ENCODE measurements at regions not wholly inside any gene's neighbourhood (a gene's known extent, or its start where the extent isn't known, plus 50 kb on each side); places are given as distances from the start of the nearest gene placed in this dataset.

DNA sequence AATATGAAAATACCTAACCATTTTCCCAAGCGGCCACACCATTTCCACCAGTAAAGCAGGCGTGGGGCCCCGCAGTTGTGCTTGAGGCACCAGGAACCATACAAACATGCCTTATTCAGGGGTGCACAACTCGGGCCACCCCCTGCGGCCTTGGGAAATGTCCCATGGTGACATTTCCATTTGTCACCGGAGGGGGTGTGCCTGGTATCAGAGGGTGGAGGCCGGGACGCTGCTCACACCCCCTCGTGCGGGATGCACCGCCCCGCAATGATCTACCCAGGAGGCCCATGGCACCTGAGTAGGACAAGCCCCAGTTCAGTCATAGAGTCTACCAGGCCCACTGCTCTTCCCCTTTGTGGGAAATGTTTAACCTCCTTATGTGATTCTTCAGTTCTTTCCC is 218.8 kb downstream of the TEX29 start:
- DNase-seq (ENCODE audit: low spot score): no peak

DNA sequence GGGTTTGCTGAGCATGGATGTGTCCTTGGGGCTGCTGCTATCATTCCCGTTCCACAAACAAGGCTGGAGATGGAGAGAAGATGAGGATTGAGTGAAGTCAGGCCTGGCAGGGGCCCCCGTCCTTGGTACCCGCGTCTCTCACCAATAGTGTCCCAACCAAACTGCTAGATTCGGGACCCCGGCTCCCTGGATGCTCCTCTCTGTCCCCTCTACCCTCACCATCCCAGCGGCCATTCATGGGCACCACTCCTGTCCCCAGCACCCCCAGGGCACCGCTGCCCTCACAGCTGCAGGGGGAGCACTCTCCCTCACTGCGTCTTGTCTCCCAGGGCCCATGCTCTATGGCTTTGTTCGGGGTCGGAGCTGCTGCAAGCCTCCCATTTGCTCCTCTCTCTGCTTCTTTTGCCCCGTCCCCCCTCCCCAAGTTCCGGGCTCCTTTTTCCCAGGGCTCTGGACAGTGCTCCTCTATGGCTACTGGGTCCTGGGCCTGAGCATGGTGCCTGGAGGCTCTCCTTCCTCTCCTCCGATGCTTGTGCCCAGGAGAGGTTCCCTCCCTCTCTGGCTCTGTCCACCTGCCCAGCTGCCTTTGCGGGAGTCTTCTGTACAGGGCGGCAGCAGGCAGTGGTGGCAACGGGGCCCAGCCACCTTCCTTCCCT is 219.5 kb downstream of the TEX29 start:
- no peak for DNase-seq (ENCODE audit: low spot score)

DNA sequence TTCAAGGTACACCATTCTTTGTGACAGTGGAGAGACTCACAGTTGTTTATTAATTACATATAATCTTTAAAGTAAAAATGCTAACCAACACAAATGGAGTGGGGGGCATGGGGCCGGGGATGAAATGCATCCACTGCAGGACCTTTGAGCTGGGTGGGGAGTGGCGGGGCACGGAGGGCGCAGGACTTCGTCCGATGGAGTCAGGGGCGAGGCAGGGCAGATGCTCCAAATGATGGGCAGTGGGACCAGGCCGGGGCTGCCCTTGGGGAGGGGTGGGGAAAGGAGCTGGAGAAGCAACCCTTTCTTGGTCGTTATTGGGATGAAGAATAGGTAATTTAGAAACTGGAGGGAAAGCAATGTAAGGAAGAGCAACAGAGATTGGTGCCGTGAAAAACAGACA is 220.0 kb downstream of the TEX29 start:
- DNase-seq (ENCODE audit: low spot score): no peak

DNA sequence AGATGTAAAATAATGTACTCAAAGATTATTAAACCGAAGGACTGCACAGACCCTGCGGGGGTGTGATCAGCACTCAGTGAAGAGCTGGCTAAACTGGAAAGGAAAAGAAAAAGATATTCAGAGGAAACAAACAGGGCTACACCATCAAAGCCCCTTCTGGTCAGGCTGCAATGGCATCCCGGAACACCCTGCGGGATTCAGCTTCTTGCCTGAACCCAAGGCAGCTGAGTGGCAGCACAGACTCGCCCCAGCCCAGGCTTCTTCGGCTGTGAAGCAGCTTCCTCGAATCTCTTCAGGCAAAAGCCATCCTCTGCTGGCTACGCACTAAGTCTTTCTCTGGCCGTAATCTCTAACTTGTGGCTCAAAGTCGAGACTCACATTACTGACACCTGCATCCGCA is 220.9 kb downstream of the TEX29 start:
- peak; percentile 47 for DNase-seq (ENCODE audit: low spot score)

DNA sequence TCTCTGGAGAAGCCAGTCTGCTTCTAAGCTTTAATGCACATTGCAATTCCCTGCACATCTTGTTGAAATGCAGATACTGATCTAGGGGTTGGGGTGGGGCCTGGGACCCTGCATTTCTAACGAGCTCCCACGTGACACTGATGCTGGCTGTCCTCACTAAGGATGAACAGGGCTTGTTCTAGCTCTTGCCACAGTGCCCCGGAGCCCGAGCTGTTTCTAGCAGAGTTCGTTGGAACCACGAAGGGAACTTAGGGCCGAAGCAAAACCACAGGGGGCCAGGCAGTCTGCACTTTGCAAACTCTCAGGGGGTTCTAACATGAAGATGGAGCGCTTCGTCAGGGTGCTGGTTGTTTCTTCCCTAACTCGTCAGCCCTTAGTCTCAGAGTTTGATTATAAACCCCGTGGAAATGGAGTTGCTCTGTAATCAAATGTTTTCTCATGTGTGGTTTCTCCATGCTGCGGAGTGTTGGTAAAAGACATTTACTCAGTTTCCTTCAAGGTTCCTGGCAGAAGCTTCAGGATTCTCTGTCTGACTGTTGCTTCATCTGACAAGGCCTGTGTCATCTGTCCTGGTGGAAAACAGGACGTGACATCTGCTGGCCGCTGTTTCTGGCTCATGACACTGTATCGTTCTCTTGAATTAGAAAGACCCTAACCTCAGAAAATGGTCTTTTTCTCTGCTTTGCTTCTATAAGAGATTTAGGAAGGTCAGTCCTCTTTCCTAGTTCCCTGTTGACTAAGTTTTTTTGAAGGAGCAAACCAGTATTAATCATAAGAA is 221.5 kb downstream of the TEX29 start:
- DNase-seq (ENCODE audit: low spot score): no peak

DNA sequence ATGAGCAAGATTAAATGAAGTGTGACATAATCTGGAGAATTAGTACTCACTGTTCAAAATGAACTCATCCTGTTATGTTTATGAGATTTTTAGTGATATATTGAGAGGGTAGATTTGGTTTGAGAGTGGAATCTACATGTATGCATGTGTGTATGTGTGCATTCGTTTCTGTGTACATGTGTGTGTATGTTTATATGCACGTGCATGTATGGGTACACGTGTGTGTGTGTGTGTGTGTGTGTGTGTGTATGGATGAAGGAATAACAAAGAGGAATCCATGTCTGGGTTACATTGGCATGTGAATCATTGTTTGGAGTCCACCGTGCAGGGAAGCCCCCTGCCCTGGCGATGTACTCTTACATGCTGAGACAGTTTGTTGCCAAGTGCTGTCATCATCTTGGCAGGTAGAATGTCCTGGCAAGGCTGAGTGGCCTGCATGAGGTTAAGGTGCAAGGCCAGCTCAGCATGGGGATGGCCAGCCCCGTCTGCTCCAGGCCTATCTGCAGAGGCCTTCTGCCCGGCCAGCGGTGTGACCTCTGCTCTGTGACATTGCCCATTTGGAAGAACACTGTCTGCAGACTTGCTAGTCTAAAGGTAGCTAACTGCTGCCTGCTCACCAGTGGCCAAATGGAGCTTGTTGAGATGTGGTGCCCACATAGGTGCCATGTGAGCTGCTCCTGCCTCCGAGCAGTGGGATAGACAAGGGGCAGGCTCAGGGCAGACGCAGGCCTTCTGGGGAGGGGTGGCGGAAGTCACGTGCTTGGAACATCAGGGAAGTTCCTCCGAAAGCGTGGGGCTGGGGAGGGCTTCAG is 222.3 kb downstream of the TEX29 start:
- DNase-seq (ENCODE audit: low spot score): no peak

DNA sequence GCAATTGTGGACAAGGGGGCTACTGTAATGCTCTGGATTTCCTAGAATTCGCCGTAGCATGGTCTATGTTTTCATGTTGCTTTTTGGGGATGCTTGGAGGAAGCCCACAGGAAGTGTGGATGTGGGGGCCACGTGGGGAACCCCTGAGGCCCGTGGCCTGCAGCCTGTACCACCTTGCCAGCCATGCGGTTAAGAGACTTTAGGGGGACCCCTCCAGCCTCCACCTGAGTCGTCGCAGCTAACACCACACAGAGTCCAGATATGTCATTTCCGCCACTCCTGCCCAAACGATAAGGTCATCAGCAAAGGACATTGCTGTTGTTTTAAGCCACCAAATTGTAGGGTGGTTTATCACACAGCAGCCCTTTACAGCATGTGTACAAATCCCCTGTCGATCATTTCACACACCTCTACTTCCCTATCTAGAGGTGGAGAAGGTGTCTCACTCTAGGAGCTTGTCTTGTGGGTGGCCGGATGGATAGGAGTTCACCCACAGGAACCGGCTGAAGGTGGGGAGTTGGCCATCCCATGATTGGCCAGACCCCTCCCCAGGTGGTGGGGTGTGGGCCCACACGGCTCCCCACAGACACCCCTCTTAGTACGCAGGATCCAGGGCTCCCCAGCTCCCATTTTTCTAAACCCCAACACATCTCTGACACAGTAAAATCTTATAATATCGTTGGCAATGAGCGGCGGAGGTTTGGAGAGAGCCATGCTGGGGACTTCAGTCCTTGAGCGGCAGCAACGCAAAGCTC is 226.7 kb downstream of the TEX29 start:
- DNase-seq (ENCODE audit: low spot score): no peak

DNA sequence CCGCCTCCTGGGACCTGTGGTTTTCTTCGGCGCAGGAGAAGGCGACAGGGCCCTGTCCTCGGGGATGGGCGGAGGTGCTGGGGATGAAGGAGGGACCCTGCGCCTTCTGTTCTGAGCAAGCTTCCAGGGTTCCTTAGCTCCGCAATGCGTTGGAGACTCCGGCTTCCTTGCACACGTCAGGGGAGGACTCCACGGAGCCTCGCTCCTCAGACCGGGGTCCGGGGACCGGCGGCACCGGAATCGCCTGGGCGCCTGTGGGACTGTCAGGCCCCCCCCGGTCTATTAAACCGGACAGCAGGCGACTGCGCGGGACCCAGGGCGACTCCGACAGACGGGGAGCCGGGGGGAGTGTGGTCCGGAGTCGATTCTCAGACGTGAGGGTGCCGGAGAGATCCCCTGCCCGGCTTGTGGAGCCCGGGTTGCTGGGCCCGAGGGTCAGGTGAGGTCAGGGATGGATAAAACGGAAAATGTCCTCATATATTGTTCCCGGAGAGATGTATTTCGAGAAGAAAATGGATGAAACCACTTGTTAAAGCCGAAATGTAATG is 227.4 kb downstream of the TEX29 start:
- DNase-seq (ENCODE audit: low spot score): no peak

DNA sequence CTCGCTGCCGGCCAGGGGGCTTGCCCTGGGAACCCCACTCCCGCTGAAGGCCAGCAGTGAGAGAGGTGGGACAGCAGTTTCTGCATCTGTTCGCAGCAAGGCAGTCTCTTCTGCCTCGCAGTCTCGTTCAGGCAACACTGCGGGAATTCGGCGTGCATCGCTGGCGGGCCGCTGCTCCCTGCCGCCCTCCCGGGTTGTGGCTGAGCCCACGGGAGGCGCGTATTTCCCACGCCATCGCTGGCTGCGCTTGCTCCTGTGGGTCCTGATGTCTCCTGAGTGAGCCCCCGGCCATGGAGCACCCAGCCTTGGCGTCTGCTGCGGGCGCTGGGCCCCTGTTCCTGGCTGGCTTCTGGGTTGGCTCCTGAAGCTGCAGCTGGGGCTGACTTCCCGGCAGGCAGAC is 227.9 kb downstream of the TEX29 start:
- DNase-seq (ENCODE audit: low spot score): no peak

DNA sequence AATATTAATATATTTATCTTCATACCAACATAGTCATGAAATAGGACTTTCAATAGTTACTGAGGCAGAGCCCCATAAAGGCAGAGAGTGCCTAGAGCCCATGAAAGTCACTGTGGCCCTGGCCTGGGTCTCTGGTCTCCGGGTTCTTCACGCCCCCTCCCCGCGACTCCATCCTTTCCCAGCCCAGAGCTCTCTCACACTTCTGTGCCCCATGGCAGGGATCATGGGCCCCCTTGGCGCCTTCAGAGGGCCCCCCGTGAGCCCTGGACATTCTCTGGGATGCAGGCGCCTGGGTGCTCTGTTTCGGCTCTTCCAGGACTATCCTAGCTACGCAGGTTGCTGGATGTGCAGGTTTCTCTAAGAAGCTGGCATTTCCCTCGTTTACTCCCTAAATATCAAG is 228.4 kb downstream of the TEX29 start:
- DNase-seq (ENCODE audit: low spot score): no peak

DNA sequence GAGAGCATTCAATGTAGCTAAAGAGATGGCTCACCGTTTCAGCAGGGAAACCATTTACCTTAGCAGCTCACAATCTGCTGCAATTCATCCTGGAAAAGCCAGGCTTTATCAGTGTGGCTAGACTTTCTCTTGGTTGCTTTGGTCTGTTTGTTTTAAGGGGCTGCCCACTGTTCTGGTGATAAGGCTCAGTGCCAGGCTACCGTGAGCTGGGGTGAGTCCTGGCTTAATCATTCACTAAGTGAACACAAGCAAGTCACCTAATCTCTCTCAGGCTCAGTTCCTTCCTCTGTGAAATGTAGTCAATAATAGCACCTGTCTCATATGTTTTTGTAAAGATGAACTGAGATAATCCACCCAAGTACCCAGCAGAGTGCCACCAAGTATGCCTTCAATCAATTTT is 229.0 kb downstream of the TEX29 start:
- DNase-seq (ENCODE audit: low spot score): no peak

DNA sequence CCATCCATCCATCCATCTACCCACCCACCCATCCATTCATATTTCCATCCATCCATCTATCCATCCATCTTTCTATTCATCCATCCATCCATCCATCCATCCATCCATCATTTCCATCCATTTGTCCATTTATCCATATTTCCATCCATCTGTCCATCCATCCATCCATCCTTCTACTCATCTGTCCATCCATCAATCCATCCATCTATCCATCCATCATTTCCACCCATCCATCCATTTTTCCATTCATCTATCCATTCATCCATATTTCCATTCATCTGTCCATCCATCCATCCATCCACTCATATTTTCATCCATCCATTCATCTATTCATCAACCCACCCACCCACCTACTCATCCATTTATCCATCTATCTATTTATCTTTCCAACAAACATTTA is 229.6 kb downstream of the TEX29 start:
- DNase-seq (ENCODE audit: low spot score): no peak

DNA sequence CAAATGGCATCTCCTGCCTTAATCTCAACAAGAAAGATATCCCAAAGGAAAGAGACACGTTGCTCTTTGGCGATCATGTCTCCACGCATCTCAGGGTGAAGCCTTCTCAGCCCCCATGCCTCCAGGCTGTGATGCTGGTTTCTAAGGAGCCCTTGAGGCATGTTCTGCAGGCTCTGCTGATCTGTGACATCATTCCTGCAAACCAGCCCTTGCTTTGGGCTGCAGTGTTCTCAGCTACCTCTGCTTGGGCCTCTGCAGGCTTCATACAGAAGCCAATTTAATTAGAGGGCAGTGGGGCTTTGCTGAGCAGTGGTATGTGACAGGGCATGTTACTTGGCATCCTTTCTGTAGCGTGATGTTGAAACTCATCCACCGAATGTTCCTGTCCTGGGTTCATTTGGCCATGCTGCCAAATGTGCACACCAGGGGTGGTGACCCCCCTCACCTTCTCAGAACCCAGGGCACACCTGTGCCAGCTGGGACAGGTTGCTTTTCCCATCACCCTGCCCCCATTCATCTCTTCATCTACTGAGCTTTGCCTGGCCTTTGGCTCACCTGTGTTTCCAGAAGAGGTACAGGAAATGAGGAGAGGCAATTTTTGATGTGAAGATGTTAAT is 230.9 kb downstream of the TEX29 start:
- no peak for DNase-seq (ENCODE audit: low spot score)

DNA sequence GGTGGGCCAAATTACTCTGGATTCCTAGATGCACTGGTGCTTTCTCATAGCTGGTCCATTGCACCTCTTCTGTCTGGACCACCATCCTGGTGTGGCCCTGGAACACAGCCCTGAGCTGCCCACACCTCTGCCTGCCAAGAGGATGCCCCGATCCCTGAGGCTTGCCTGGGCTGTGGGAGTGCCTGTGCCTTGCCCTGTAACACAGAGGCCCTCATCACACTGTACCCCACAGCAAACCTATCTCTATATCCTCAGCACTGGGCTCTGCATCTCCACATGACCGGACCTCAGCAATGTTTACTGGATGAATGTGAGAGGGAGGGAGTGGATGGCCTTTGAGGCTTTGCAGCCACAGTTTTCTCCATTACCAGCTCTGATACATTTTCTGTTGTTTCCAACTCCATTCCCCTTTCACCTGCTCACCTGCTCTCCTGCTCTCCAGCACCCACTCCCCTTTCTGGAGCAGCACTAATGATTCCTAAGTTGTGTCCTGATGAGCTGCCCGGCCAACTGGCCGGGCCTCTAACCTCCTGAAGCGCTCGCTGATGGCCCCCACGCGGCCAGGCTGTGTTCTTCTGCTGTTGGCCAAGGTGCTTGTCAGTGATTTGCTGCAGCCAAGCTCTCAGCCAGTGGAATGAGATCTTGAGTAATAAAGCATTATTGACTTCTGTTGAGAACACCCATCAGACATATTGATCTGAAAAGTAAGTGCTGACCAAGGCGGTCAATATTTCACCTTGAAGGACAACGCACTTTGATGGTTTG is 232.6 kb downstream of the TEX29 start:
- DNase-seq (ENCODE audit: low spot score): no peak

DNA sequence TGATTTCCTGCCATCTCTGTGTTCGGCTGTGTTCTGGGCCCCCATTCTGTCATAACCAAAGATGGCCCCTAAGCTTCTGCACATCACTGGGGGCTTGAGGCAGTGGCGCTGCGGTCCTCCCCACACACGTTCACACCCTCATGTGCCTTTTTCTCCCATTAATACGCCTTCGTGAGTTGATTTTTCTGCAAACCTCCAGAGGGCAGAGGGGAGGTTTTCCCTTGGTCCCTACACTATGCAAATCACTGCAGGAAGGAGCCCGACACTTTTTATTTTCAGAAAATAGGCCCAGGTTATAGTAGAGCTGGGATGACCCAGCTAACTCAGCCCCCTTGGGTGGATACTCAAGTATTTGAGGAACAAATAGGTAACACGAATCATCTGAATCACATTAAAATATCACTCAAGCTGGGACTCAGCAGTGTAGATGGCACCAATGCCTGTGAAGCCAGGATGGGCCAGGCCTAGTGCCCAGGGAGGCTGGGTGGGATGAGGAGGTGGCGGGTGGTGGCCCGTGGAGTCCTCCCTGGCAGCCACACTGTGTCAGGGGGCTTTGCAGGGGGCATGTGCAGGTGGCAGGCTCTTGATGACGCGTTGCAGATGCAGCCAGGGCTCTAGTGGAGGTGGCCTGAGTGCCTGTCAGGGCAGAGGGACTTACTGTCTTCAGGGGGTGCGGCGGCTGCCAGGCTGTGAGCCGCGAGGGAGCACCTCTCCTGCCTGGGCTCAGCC is 234.3 kb downstream of the TEX29 start:
- DNase-seq (ENCODE audit: low spot score): no peak

DNA sequence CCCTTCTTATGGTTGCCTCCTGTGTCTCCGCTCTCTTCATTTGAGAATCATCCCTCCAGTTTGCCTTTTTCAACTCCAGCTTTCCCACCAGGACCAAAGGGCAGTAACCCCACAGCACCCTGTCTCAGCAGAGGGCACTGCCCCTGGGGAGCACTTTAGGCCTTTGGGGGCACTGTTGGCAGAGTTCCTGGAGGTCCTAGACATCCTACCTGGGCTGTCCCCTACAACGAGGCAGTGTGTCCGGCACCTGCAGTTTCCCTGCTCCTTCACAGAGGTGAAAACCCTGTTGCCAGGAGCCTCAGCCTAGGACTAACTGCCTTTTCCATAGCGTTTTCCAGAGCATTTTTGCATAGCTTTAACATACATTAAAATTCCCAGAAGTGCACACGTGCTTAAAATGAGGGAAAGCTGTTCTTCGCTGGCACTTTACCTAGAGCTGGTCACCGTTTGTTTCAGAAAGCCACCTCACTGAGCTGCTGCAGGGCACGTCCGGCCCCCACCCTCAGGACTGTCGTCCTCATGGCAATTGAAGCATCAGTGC is 234.9 kb downstream of the TEX29 start:
- no peak for DNase-seq (ENCODE audit: low spot score)

DNA sequence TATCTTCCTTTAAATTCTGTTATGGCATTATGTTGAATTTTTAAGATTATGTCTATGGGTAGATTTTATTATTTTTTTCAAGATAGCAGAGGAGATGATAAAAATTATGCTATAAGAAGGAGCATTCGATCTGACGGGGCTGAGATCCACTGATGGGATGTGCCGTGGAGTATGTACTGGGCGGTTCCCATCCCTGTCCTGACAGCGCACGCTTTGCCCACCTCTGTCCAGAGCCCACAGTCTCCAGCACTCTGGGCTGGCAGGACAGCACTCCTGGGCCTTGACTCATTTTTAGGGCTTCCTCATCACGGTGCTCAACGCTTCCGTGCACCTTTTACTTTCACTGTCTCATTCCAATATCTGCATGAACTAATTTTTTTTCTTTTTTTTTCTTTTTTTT is 235.5 kb downstream of the TEX29 start:
- DNase-seq (ENCODE audit: low spot score): no peak

DNA sequence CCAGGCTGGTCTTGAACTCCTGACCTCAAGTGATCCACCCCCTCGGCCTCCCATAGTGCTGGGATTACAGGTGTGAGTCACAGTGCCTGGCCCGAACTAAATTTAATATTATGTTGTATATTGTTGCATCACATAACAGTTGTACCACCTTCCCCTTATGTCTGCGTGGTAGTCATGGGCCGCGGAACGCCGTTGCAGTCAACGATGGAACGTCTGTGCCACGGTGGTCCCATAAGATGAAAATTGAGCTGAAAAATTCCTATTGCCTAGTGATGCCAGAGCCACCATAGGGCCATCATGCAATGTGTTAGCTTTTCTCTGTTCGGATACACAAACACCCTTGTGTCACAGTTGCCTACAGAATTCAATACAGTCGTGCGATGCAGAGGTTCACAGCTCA is 236.1 kb downstream of the TEX29 start:
- DNase-seq (ENCODE audit: low spot score): no peak

DNA sequence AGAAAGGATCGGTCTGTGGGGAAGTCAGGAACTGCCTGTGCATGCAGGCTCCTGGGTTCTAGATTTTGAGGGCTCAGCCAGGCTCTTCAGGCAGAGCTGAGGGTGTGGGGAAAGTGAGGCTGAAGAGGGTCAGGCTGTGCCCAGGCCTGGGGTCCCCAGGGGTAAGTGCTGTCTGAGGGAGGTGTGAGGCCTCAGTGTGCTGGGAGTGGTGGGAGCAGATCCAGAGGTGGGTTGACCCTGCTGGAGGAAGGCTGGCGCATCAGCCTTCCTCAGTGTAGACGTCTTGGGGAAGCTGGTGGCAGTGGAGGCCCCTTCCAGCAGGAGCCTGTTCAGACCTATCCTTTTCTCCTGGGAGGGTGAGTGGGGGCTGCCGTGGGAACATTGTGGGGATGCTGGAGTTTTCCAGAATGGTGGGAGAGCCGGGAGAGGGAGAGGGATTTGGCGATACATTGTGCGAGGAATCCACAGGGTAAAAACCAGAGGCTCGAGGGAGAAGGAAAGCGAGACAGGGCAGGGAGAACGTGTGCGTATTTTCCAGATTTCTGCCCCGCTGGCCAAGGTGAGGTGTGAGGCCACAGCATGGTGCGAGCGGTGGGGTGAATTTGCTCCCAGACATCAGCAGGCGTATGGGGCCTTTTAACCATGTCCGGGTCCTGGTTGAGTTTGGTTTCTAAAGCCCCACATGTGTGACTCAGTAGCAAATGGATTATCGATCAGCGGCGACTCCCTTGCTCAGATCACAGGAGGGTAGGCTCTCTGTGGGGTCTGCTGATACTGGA is 237.7 kb downstream of the TEX29 start:
- DNase-seq (ENCODE audit: low spot score): no peak
